HG03066 (cell line): ENCODE measurements at regions not wholly inside any gene's neighbourhood (a gene's known extent, or its start where the extent isn't known, plus 50 kb on each side); places are given as distances from the start of the nearest gene placed in this dataset.
"Not testable (repeated sequence)": the region's sequence is repeated elsewhere in the genome, so short reads cannot be mapped to it uniquely, and the experiment has no call there.

ENCODE experiments used
- ATAC-seq: cut with Tn5 transposase; IDR thresholded peaks from one replicate; pipeline ENCODE4 v1.9.1; 2021; ENCODE audit warnings: low read depth; ENCODE audit not compliant: unreplicated experiment

GRCh38 chr10:70987396-70988130 lies 99.2 kb upstream of the PCBD1 start:
- ATAC-seq: no peak

DNA sequence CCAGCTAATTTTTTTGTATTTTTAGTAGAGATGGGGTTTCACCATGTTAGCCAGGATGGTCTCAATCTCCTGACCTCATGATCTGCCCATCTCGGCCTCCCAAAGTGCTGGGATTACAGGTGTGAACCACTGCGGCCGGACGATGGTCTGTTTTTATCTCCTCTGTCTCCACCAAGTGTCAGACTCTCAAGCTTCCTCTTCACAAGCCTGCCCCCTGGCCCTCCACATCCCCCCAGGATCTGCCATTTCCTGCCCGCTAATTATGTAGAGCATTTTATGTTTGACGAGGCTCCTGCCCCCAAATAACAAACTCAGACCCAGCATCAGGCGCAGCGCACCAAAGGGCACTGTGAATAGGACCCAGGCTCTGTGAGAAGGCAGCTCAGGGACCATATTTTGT lies 101.8 kb upstream of the PCBD1 start:
- not testable (repeated sequence) for ATAC-seq

DNA sequence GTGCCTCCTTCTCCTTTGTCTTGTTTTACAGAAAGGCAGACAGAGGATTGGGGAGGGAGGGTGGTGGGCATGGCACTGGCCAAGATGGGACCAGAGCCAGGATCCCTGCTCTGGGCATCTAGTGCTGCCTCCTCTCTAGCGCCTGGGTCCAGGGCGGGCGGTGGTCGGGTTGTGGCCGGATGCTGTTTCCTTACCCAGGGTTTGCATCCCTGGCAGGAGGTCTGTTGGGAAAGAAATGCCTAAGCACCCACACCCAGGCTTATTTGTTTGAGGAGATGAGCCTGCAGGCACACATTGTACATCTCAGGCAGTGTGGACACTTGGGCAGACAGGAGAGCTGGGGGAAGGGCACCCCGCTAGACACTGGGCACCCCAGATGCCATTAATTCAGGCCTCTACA lies 102.3 kb upstream of the PCBD1 start:
- no peak for ATAC-seq

DNA sequence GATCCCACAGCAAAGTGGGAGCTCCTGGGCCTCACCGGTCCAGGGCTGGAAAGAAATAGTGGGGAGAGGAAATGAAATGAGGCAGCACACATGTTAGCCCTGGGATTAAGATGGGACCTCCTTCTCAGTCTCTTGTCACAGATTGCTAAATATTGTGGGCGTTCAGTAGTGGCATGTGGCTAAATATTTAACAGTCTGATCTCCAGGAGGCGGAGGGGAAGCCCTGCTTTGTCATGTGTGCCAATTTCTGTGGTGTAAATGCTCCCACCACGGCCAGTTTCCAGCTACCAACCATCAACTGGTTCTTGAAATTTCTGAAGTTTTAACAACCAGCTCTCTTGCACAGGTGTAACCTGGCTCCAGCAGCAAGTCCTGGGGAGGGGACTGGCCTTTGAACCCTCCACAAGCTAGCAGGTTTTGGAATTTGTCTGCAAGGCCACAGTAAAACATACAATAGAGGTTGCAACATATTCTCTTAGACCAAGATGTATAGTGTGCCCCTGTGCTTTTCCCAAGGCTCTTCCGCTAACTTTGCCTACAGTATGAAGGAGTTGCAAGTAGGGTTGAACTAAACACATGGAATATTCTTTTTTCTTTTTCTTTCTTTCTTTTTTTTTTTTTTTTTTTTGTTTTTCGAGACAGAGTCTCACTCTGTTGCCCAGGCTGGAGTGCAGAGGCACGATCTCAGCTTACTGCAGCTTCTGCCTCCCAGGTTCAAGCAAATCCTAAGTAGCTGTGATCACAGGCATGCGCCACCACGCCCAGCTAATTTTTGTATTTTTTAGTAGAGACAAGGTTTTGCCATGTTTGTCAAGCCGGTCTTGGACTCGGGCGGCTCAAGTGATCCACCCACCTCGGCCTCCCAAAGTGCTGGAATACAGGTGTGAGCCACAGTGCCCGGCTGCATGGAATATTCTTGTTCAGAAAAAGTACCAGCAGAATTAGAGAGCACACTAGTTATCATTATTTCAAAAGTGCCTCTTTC lies 103.1 kb upstream of the PCBD1 start:
- no peak for ATAC-seq

GRCh38 chr10:70992436-70992835 lies 104.1 kb upstream of the PCBD1 start:
- no peak for ATAC-seq

GRCh38 chr10:70993051-70993450 lies 104.7 kb upstream of the PCBD1 start:
- ATAC-seq: no peak

DNA sequence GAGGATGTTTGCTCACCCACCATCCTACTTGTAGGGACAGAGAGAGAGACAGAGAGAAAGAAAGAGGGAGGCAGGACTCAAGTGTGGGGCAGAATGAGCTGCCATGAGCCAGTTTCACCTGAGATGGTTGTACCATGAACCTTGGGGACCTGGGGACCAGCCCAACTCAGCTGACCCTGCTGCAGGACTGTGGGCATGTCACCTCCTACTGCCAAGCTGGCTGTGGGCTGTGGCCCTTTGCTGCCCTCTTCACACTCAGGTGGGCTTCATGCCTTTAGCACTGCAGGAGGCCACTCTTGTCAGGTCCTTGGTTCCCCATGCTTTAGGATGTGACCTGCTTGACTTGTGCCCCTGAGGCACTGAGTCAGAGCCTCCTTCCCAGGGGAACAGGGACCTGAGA lies 108.2 kb upstream of the PCBD1 start:
- ATAC-seq: no peak

GRCh38 chr10:70997236-70997635 lies 108.9 kb upstream of the PCBD1 start:
- ATAC-seq: no peak

DNA sequence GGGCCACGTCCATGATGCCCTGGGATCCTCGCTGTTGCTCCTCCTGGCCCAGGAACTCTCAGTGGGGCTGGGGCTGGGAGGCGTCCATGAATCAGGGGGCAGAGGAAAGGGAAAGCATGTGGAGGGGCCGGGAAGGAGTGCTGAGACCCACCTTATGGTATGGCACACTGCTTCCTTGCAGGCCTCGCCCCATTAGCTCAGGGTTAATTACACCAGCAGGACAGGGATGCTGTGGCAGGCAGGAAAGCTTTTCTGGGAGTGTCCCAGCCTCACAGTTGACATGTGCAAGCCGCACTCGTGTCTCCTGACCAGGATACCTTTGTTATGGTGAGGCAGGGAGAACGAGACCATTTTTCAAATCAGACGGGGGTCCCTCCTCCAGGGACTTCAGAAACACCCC lies 109.7 kb upstream of the PCBD1 start:
- no peak for ATAC-seq

DNA sequence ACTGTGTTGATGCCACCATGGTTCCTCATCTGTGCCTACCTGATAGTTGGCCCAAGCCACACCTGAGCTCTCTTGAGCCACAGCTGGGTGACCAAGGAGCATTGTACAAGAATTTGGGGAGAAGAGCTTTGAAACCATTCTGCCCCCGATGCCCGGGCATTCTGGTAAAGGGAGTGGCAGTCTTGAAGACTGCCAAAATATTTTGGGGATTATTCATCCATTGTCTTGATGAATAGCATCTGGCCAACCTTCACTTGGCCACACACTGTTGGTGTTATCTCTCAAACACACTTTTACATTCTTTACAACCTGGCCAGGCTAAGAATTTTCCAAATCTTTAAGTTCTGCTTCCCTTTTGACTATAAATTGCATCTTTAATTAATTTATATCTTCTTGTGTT lies 113.1 kb upstream of the PCBD1 start:
- ATAC-seq: no peak

DNA sequence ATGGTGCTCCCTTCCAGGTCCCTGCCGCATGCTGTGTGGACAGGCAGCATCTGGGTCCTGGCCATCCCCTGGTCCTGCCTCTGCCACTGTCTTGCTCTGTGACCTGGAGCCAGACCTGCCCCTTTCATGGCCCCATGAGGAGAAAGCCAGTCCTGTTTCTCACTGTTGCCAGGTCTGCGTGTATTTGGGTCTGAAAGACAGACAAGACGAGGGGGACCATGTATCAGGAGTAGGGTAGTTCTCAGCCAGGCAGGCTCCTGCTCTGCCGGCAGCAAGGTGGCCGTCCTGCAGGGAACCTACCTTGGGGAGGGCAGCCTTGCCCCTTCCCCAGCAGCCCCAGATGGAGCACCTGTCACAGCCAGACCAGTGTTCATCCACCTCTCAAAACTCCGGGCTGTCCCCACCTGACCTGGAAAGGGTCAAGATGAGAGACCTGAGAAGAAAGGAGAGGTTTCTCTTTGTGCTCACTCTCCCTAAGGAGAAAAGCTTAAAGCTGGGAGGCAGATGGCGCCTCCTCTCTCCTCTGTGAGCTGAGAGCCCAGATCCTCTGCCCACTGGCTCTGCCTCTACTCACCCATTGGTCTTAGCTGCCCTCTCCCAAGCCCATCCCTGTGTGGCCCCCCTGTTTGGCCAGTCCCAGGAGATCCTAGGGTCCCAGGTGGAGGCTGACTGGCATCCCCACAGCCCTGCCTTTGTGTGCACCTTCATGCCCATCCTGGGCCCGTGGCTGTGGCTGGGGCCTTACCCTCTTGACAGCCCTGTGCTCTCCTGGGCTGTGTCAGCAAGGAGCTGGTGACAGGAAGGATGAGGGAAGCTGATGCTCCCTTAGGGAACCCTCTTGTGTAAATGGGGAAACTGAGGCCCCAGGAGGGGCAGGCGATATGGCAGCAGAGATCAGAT lies 116.1 kb upstream of the PCBD1 start:
- ATAC-seq: no peak

- no peak for ATAC-seq
Measured at GRCh38 chr10:71005337-71006305, 117.3 kb upstream of the PCBD1 start.

GRCh38 chr10:71006506-71006905 lies 118.1 kb upstream of the PCBD1 start:
- ATAC-seq: no peak

GRCh38 chr10:71007516-71007915 lies 119.2 kb upstream of the PCBD1 start:
- ATAC-seq: no peak

GRCh38 chr10:71008150-71008549 lies 119.8 kb upstream of the PCBD1 start:
- no peak for ATAC-seq

- no peak for ATAC-seq
Measured at GRCh38 chr10:71009126-71009525, 120.8 kb upstream of the PCBD1 start.

DNA sequence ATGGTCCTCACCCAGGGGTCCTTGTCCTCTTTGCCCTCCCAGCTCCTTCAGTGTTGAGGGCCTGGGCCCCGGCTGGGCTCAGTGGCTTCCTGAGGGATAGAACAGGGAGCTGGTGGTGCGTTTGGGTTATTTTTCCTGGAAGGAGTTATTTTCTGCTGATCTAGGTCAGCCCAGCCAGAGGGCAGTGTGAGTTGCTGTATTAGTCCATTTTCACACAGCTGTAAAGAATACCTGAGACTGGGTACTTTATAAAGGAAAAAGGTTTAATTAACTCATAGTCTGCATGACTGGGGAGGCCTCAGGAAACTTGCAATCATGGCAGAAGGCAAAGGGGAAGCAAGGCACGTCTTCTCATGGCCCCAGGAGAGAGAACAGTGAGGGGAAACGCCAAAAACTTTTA lies 122.4 kb upstream of the PCBD1 start:
- no peak for ATAC-seq

- ATAC-seq: no peak
Measured at GRCh38 chr10:71011141-71011540, 122.8 kb upstream of the PCBD1 start.

DNA sequence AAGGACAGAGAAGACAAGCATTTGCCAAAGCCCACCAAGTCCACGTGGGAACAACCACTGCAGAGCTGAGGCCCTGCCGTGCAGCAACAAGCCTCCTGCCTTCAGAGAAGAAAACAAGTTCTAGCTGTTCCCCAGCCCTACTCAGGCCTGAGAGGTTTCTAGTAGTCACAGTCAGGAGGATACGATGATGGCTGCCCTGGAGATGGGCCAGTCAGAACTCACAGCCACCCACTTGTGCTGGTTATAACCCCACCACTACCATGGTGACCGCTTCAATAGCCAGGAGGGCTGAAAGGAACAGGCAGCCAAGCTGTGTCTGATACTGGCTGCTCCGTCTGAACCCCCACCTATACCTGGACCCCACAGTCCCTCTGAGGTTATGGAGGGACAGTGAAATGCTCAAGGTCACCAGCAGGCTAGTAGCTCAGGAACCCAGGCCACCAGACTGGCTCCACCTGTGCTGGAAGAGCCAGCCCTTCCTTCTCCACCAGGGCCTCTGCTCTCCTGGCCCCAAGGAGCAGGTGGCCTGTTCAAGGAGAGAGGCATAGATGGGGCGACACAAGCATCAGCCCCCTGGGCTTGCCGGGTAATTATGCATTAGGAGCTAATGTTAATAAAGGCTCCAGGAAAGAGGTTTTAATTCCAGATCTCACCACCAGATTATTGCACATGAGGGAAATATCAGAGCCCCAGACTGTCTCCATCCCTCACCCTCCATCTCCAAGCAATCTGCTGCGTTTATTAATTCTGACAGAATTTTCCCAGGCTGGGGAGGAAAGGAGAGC lies 125.8 kb upstream of the PCBD1 start:
- no peak for ATAC-seq
